ENCODE measurements at regions not wholly inside any gene's neighbourhood (a gene's known extent, or its start where the extent isn't known, plus 50 kb on each side); places are given as distances from the start of the nearest gene placed in this dataset.

- TF ChIP-seq CTCF (conservative IDR thresholded peaks at IDR 0.05; ENCODE audit: low read length) = no peak
- TF ChIP-seq EZH2phosphoT487 (IDR thresholded peaks at IDR 0.05; ENCODE audit: borderline replicate concordance) = no peak
Observed at GRCh38 chr10:93208717-93209464, 135.2 kb downstream of the CYP26A1 start.
